Activated naive CD4-positive, alpha-beta T cell (primary cell): ENCODE measurements at regions not wholly inside any gene's neighbourhood (a gene's known extent, or its start where the extent isn't known, plus 50 kb on each side); places are given as distances from the start of the nearest gene placed in this dataset.

Experiments
- DNase-seq, 4 experiments: peaks; one replicate each; lab custom pipeline; 2025; lab: John Stamatoyannopoulos, UW

GRCh38 chr20:62581308-62581707, 61.0 kb upstream of the SLCO4A1 start:
- DNase-seq = no peak

- DNase-seq = no peak
These were observed 60.5 kb upstream of the SLCO4A1 start for GRCh38 chr20:62581806-62582205.

- no peak for DNase-seq
These were observed 58.8 kb upstream of the SLCO4A1 start for GRCh38 chr20:62583424-62583920.

DNA sequence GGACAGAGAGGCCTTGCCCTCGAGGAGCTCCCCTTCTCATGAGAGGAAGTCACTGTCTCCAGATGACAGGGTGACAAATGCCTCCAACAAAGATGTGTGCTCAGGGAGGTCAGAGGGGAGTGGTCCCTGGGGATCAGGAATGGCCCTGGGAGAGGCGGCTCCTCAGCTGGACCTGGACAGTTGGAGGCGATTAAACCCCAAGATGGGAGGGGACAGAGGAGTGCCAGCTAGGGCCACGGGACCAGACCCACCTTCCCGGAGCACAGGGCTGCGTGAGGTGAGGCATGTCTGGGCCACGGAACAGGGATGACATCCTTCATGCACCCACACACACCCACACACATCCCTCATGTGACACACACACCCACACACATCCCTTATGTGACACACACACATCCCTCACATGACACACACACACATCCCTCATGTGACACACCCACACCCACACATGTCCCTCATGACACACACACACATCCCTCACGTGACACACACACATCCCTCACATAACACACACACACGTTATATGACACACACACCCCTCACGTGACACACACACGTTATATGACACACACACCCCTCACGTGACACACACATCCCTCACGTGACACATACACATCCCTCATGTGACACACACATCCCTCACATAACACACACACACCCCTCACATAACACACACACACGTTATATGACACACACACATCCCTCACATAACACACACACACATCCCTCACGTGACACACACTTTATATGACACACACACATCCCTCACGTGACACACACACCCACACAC, 57.4 kb upstream of the SLCO4A1 start:
- DNase-seq = no peak

DNA sequence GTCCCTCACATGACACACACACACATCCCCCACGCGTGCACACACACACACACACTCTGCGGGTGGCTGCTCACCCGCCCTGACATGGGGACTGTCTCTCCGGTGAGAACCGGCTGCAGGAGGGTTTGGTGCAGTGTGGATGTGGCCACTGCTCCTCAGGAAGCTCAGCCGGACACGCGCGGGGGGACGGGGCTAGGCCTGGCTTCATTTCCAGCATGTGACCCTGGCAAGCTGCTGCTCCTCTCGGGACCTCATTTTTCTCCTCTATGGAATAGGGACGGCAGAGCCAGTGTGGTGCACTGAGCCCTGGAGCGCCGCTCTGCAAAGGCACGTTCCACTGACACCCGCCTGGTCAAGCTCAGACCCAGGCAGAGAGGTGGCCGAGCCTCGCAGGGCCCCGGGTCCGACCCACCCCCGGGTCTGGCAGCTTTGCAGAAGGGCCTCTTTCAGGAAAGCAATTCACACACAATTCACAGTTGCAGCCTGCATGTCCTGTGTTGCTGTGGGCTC, 56.8 kb upstream of the SLCO4A1 start:
- DNase-seq = no peak

DNA sequence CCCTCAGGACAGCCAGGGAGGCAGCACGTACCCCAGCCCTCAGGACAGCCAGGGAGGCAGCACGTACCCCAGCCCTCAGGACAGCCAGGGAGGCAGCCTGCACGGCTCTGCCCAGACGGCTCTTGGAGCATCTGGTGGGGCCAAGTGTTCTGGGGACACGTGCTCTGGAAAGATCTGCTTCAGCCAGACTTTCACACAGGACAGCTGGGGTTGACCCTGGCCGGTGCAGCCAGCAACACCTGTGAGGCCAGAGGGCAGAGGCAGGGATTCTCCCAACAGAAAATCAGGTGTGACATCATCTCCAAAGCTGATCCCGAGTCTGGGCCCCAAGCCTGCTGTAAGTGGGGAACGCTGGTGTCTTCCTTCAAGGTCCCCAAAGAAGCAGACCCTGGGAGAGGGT, 55.5 kb upstream of the SLCO4A1 start:
- no peak for DNase-seq

- DNase-seq = no peak
These were observed 54.4 kb upstream of the SLCO4A1 start for GRCh38 chr20:62587757-62588402.

DNA sequence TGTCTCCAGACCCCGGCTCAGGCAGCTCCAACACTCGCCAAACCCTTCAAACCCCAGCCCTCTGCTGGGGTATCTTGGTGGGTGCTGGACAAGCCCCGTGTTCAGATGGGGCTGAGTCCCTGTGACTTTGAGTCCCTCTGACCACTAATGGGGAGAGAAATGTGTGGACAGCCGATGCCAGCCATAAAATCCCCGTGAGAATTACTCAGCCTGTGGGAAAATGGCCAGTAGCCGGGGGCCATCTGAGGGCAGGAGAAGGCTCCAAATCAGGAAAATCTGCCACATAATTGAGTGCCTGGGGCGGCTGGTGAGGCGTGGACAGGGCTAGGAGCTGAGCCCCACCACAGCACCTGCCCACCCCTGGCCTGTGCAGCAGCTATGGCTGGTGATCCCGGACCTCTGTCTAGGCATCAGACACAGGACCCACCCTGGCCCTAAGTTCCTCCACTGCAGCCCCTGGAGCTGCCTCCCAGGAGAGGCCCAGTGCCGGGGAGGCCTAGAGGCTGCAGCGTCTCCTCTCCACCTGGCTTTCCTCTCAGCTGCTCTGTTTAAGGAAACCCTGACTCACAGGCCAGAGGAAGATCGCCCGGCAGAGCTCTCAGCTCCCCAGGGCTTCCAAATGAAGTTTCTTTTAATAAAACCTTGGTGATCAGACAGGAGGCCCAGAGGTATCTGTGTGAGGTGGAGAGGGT, 53.7 kb upstream of the SLCO4A1 start:
- DNase-seq = no peak

DNA sequence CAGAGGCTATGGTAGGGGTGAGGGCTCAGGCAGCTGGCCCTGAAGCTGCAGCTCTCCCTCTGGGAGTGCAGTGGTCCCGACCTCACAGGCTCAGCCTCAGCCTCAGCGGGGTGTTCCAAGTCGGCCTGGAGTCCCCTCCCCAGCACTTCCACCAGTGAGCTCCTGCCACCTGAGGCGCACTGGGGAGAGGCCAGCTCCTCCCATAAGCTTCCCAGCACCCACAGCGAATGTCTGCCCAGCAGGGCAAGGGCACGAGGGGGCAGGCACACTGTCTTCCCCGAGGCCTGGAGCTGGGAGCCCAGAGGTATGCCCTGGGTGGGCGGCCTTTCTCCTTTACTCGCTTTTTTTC, 53.2 kb upstream of the SLCO4A1 start:
- no peak for DNase-seq

GRCh38 chr20:62589720-62590119, 52.6 kb upstream of the SLCO4A1 start:
- DNase-seq = no peak

DNA sequence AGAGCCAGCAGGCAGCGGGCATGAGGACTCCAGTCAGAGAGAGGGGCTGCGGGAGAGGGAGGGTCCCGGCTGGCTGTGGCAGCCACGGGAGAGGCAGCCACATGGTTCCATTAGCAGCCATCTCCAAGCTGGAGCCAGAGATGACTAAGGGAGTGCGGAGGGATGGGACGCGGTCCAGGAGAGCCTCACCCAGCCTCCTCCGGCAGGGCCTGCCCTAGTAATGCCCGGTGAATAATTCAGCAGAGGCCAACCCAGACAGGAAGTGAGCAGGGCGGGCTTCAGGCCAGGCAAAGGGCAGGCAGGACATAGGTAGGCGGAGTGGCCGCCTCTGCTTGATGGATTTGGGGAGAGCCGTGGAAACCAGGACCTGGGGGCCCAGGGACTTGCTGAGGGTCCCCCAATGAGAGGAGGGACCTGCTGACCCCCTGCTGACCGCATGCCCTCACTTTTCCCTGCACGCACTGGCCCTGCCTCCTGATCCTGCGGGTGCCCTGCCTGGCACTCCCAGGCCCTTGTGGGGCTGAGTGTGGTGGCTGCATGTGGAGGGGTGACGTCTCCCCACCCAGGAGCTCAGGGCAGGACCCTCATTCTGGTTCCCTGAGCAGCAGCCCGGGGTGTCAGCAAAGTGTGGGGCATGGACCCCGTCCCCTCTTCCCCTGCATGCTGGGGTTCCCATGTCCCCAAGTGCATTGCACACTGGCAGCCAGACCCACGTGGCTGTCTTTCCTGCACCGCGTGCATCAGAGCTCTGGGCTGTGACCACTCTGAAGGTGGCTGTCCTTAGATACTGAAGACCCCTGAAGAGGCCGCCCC, 51.8 kb upstream of the SLCO4A1 start:
- DNase-seq = no peak

DNA sequence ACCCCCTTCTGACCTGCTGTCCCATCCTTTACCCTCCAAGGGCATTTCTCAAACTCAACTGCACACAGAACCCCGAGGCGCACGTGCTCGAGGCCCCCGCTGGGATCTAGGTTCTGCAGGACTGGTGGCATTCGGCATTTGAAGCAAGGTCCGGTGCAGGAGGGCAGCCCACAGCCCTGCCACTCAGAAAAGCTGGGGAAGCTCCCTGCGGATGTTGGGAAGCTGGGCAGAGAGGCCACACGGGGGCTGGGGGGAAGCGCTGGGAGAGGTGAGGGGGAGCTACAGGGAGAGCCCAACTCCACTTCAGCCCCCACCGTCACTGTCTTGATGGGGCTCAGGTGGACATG, 51.2 kb upstream of the SLCO4A1 start:
- no peak for DNase-seq

- no peak for DNase-seq
These were observed 50.7 kb upstream of the SLCO4A1 start for GRCh38 chr20:62591591-62591990.
